Spleen (tissue), 11 donors: ENCODE measurements at regions not wholly inside any gene's neighbourhood (a gene's known extent, or its start where the extent isn't known, plus 50 kb on each side); places are given as distances from the start of the nearest gene placed in this dataset.

Source experiments
- DNase-seq: peaks from one replicate; pipeline ENCODE4 v3.0.0-alpha.2; 2020
- H3K27ac ChIP-seq, 8 donors: fragments of 200-600 bp; sonication (generic) in 7 of 8; 1 replicate in 4 of 8; 2 replicates in 4 of 8; pipeline versions ENCODE4 v1.5.0 to v1.8.0; 2016 to 2021; ENCODE audit warnings: inconsistent platforms in 4 of 8, mild to moderate bottlenecking in 4 of 8, moderate library complexity in 1 of 8
- H3K27me3 ChIP-seq, 7 donors: fragments of 200-600 bp; sonication (generic) in 6 of 7; replicated peaks in 1 of 7; 1 replicate in 4 of 7; 2 replicates in 3 of 7; pipeline versions ENCODE4 v1.5.0 to v1.8.0; 2016 to 2021; ENCODE audit warnings: inconsistent platforms in 3 of 7, mild to moderate bottlenecking in 1 of 7
- H3K36me3 ChIP-seq, 6 donors: fragments of 200-600 bp; sonication (generic) in 5 of 6; 1 replicate in 4 of 6; 2 replicates in 2 of 6; pipeline versions ENCODE4 v1.5.0 to v1.8.0; 2016 to 2021; ENCODE audit warnings: inconsistent platforms in 2 of 6
- H3K4me1 ChIP-seq, 6 donors: fragments of 200-600 bp; sonication (generic) in 5 of 6; 1 replicate in 3 of 6; 2 replicates in 3 of 6; pipeline versions ENCODE4 v1.5.0 to v1.8.0; 2016 to 2021; ENCODE audit warnings: inconsistent platforms in 3 of 6
- H3K4me3 ChIP-seq, 8 donors: fragments of 200-600 bp; sonication (generic) in 7 of 8; 1 replicate in 4 of 8; 2 replicates in 4 of 8; pipeline versions ENCODE4 v1.5.0 to v1.8.0; 2016 to 2021; ENCODE audit warnings: inconsistent platforms in 4 of 8, mild to moderate bottlenecking in 4 of 8, moderate library complexity in 2 of 8
- H3K9me3 ChIP-seq, 8 donors: fragments of 200-600 bp; sonication (generic) in 7 of 8; 1 replicate in 4 of 8; 2 replicates in 4 of 8; pipeline versions ENCODE4 v1.5.0 to v1.8.0; 2016 to 2021; ENCODE audit warnings: inconsistent platforms in 4 of 8
- POLR2A ChIP-seq, 3 donors: fragments of 450-650 bp; IDR thresholded peaks; one replicate each; pipeline ENCODE4 v1.5.1; 2017; ENCODE audit warnings: antibody characterized with exemption in 3 of 3, mild to moderate bottlenecking in 1 of 3
- POLR2AphosphoS5 ChIP-seq, 3 donors: sonication (generic); formaldehyde crosslinking; IDR thresholded peaks; one replicate each; pipeline ENCODE4 v1.5.1; 2017; ENCODE audit warnings: antibody characterized with exemption in 3 of 3
- WGBS, 5 donors: extraction: QIAGEN DNeasy Blood & Tissue Kit in 3 of 5; methylation state at CpG; one replicate each; pipeline versions ENCODE4 v1.1.5 to v1.1.7; 2013 to 2018; 5-methylcytosine and 5-hydroxymethylcytosine counted together
- intact Hi-C: fragments of 100-400 bp; cut with DNase I; formaldehyde crosslinking; loops from one replicate; pipeline ENCODE4 v1.15.0; 2023; ENCODE audit warnings: low total_unique reads
- TF ChIP-seq, protein P1 (sequence below), 11 experiments: fragments of 200-600 bp in 7 of 11; fragments of 450-650 bp in 4 of 11; sonication (generic) in 4 of 11; IDR thresholded peaks in 8 of 11; conservative IDR thresholded peaks in 3 of 11; 1 replicate in 7 of 11; 2 replicates in 4 of 11; pipeline versions ENCODE4 v1.4.0 to v1.8.0; 2016 to 2021; ENCODE audit warnings: antibody characterized with exemption in 11 of 11, inconsistent platforms in 4 of 11, mild to moderate bottlenecking in 1 of 11
- donor health status: healthy with polysubstance abuse.
- donor health status: DM: no; HTN: no; CAD: no; lungs with moderate emphysema.
- donor health status: DM: no; HTN: no; CAD: no.
- donor health status: Bipolar disorder and iron deficiency.
- donor health status: healthy.
- donor health status: DM: no; HTN: no; CAD: no.
- donor health status: DM: yes; HTN: yes; CAD: no.

DNA sequence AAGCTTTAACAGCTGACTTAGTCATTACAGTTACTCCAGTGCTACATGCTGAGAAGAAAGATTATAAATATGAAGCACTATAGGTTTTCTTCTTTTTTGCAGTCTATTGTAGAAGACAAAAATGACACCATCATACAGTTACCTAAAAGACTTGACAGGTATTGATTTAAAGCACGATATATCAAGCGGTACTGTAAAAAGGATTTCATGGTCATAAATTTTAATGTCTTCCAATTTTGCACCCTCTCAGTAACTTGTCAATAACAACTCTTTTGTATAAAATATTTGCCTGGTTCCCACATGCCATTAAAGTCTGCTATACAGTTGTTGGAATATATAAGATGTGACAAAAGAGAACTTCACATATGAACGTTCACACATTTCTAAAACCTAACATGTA, 102.8 kb downstream of the ZIC5 start:
- intact Hi-C loops: no loop called here
- TF ChIP-seq POLR2AphosphoS5 (IDR thresholded peaks at IDR 0.05) (no peak), POLR2A (IDR thresholded peaks at IDR 0.05) (no peak)
- TF ChIP-seq, protein P1, sequence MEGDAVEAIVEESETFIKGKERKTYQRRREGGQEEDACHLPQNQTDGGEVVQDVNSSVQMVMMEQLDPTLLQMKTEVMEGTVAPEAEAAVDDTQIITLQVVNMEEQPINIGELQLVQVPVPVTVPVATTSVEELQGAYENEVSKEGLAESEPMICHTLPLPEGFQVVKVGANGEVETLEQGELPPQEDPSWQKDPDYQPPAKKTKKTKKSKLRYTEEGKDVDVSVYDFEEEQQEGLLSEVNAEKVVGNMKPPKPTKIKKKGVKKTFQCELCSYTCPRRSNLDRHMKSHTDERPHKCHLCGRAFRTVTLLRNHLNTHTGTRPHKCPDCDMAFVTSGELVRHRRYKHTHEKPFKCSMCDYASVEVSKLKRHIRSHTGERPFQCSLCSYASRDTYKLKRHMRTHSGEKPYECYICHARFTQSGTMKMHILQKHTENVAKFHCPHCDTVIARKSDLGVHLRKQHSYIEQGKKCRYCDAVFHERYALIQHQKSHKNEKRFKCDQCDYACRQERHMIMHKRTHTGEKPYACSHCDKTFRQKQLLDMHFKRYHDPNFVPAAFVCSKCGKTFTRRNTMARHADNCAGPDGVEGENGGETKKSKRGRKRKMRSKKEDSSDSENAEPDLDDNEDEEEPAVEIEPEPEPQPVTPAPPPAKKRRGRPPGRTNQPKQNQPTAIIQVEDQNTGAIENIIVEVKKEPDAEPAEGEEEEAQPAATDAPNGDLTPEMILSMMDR (IDR thresholded peaks at IDR 0.05 in 8 of 11, conservative IDR thresholded peaks at IDR 0.05 in 3 of 11): no peak
- no peak for DNase-seq
- 92 to 99% (median 93%) methylated on average over 3 of the region's 3 CpGs for WGBS, 5 donors
- H3K9me3 ChIP-seq: no peaks in the 10 kb centered on the region
- H3K4me3 ChIP-seq: no peak overlapping the region
- H3K4me1 ChIP-seq: no peaks in the 10 kb centered on the region
- H3K27ac ChIP-seq: no peak overlapping the region
- peaks cover 0 to 19% (median 0%) of the 10 kb centered on the region in 6 donors for H3K36me3 ChIP-seq
- no peaks in the 10 kb centered on the region for H3K27me3 ChIP-seq

DNA sequence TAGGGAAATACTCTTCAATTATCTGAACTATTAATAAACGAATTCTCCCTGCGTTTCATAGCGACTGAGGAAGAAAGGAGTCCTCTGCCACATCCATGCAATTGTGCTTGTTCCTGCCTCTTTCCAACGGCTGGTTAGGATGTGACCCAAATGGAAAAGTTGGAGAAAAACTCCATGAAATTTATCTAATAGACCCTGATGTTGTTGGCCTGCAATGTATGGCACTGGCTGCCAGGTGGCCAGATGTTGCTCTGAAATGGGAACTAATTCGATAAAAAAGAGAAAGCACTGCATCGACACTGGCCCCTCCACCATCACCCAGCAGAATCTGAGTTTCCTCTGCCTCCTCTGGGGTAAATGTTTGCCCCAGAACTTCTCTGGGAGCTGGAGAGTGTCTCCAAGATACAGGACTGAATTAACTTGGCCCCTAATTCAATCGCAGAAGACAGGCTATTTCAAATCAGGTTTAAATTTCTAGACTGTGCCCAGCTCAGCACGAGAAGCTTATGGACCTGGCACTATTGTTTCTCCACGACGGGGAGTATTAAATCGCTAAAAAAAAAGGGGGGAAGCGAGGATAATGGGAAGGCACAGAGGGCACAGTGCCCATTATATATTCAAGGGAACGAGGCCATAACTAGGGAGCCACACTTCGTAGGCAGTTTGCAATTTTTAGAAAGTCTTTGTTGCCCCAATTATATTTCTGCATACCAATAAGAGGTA, 103.9 kb downstream of the ZIC5 start:
- Histone ChIP-seq H3K27me3 (no peaks in the 10 kb centered on the region), H3K27ac (no peak overlapping the region), H3K9me3 (no peaks in the 10 kb centered on the region), H3K4me1 (no peaks in the 10 kb centered on the region), H3K36me3 (peaks cover 0 to 19% (median 0%) of the 10 kb centered on the region in 6 donors), H3K4me3 (no peak overlapping the region)
- intact Hi-C loops: no loop called here
- no peak for DNase-seq
- 92 to 96% (median 93%) methylated on average over 14 of the region's 14 CpGs for WGBS, 5 donors
- TF ChIP-seq POLR2A (IDR thresholded peaks at IDR 0.05) (no peak), POLR2AphosphoS5 (IDR thresholded peaks at IDR 0.05) (no peak)
- TF ChIP-seq, protein P1 (IDR thresholded peaks at IDR 0.05 in 8 of 11, conservative IDR thresholded peaks at IDR 0.05 in 3 of 11): no peak

DNA sequence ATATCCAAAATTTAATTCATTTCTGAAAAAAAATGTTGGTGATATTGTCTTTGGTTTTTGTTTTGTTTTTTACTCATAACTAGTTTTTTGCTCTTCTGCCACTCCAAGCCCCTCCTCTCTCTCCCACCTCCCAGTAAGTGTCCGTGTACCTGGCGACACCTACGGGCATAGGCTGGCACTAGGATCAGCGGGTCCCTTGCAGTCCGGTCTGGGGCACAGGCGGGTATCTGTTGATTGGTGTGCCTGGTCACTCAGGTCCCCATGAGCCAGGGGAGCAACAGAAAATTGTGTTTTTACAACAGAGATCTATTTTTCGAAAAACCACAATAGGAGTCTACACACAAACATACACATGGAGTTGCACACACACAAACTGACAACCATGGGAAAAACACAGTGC, 104.8 kb downstream of the ZIC5 start:
- peaks cover 0 to 19% (median 0%) of the 10 kb centered on the region in 6 donors for H3K36me3 ChIP-seq
- DNase-seq: no peak
- no peaks in the 10 kb centered on the region for H3K27me3 ChIP-seq
- no peak for TF ChIP-seq POLR2AphosphoS5 (IDR thresholded peaks at IDR 0.05)
- TF ChIP-seq, protein P1 (IDR thresholded peaks at IDR 0.05 in 8 of 11, conservative IDR thresholded peaks at IDR 0.05 in 3 of 11): no peak
- TF ChIP-seq POLR2A (IDR thresholded peaks at IDR 0.05): no peak
- intact Hi-C loops: no loop called here
- no peaks in the 10 kb centered on the region for H3K4me1 ChIP-seq
- no peak overlapping the region for H3K27ac ChIP-seq
- no peak overlapping the region for H3K4me3 ChIP-seq
- no peaks in the 10 kb centered on the region for H3K9me3 ChIP-seq
- 94 to 98% (median 96%) methylated on average over 7 of the region's 7 CpGs for WGBS, 5 donors

DNA sequence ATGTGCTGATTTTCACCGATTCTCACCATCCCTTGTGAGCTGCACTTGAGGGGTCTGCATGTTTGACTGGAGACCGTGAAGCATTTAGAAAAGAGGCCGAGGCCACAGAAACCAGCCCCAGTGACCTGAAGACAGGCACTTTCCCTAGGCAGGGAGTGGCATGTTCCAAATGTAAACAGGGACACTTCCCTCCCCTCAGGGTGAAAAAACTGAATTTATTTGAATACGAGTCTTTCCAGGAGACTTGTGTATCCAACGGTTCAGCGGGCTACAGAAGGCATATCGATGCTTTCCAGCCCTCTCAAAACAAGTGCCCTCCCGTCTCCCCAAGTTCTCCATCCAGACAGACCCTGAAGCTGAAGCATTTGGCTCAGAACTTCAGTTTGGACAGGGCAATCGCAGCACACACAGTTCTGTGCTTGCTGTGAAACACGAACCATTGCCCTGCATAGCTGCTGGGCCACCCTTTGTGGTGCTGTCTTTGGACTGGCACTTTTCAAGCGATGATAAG, 106.1 kb downstream of the ZIC5 start:
- TF ChIP-seq POLR2A (IDR thresholded peaks at IDR 0.05) (no peak), POLR2AphosphoS5 (IDR thresholded peaks at IDR 0.05) (no peak)
- TF ChIP-seq, protein P1 (IDR thresholded peaks at IDR 0.05 in 8 of 11, conservative IDR thresholded peaks at IDR 0.05 in 3 of 11): no peak
- Histone ChIP-seq H3K27ac (no peak overlapping the region), H3K36me3 (peaks cover 0 to 19% (median 0%) of the 10 kb centered on the region in 6 donors), H3K4me1 (no peaks in the 10 kb centered on the region), H3K4me3 (no peak overlapping the region), H3K9me3 (no peaks in the 10 kb centered on the region), H3K27me3 (no peaks in the 10 kb centered on the region)
- no peak for DNase-seq
- 90 to 96% (median 93%) methylated on average over 11 of the region's 11 CpGs for WGBS, 5 donors
- intact Hi-C loops: no loop called here
